Activated T-cell treated with anti-CD3 and anti-CD28 coated beads for 1 hour (primary cell): ENCODE measurements at regions not wholly inside any gene's neighbourhood (a gene's known extent, or its start where the extent isn't known, plus 50 kb on each side); places are given as distances from the start of the nearest gene placed in this dataset.

ENCODE experiments used
- DNase-seq: peaks from one replicate; pipeline ENCODE4 v3.0.0-alpha.2; 2020; ENCODE audit warnings: low read depth

DNA sequence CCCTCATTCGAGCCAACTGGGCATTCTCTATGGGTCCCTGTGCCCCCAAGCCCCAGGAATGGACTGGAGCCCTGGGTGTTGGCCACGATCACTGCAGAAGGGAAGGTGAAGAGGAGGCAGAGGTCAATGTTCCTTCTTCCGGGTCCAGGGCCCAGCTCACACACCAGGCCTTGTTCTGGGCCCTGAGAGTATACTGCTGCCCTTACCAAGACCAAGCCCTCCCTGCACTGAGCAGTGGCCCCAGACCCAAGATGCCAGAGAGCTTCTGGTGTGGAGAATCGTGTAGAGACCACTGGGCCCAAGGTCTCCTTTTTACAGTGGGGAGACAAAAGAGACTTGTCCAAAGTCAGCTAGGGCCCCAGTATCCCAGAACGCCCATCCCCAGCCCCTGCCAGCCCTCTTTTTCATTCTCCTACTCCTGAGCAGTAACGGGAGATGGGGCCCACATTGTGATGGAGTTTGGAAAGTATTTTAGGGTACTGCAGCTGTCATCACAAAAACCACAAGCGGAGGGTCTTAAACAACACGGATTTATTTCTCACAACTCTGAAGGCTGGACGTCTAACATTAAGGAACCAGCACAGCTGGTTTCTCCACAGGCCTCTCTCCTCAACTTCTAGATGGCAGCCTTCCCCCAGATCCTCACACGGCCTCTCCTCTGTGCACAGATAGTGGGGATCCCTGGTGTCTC, 79.4 kb downstream of the PDGFA start:
- no peak for DNase-seq

GRCh38 chr7:441684-442421, 77.8 kb downstream of the PDGFA start:
- DNase-seq = no peak

- DNase-seq = no peak
Measured at GRCh38 chr7:442457-442856, 77.2 kb downstream of the PDGFA start.

DNA sequence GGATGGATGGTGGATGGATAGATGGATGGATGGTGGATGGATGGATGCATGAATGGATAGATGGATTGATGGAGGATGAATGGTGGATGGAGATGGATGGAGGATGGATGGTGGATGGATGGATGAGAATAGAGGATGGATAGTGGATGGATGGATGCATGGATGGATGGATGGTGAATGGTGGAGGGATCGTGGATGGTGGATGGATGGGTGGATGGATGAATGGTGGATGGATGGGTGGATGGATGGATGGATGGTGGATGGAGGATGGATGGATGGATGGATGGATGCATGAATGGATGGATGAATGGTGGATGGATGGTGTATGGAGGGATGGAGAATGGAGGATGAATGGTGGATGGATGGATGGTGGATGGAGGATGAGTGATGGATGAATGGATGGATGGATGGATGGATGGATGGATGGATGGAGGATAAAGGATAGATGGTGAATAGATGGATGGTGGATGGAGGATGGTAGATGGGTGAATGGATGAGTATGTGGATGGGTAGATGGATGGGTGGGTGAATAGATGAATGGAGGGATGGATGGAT, 76.3 kb downstream of the PDGFA start:
- DNase-seq = no peak

- no peak for DNase-seq
Measured at GRCh38 chr7:444606-445005, 75.0 kb downstream of the PDGFA start.

GRCh38 chr7:445020-445419, 74.6 kb downstream of the PDGFA start:
- DNase-seq = no peak

DNA sequence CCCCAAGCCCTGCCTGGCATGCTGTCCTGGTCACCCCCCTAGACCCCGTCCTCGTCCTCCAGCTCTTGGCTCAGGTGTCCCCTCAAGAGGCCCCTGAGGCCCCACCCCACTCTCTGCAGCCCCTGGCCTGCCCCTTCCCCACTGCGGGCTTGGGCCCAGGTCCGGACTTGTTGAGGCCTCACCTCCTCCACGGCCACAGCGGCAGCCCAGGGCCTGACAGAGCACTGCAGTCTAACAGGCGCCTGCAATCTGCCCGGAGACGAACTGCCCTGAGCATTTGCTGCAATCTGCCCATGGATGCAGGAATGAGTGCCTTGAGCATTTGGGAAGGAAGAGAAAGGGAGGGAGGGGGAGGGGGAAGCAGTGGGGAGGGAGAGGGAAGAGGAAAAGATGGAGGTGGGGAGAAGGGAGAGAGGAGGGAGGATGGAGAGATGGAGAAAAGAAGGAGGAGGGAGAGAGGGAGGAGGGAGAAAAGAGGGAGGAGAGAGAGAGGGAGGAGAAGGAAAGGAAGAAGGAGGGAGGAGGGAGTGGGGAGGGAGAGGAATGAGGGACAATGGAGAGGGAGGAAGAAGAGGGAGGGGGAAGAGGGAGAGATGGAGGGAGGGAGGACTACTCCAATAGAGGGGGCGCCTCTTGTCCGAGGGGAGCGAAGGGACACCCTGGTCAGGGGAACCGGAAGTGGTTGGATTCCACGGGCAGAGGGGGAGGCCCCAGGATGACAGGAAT, 73.9 kb downstream of the PDGFA start:
- no peak for DNase-seq

GRCh38 chr7:446289-446935, 73.2 kb downstream of the PDGFA start:
- no peak for DNase-seq
